H1 (cell line): ENCODE measurements at regions not wholly inside any gene's neighbourhood (a gene's known extent, or its start where the extent isn't known, plus 50 kb on each side); places are given as distances from the start of the nearest gene placed in this dataset.

Experiments used
- CTCF ChIA-PET: fragments of 300-600 bp; sonication (Branson Sonifier 250); formaldehyde crosslinking; loops from one replicate; lab custom pipeline; 2021; ENCODE audit not compliant: partially characterized antibody; lab: Charles Lee
- POLR2A ChIA-PET: fragments of 300-600 bp; sonication (Branson Sonifier 250); formaldehyde crosslinking; loops from one replicate; lab custom pipeline; 2021; ENCODE audit warnings: inconsistent platforms; ENCODE audit not compliant: partially characterized antibody; lab: Charles Lee
- DNase-seq, 2 experiments: peaks; one replicate each; pipeline versions ENCODE4 v3.0.0 to v3.0.0-alpha.2; 2010 to 2022; ENCODE audit warnings: low spot score in 2 of 2, low read depth in 1 of 2, mixed read lengths in 1 of 2
- FAIRE-seq: peaks from 2 replicates; lab custom pipeline; 2011; peaks lifted over from hg19 to GRCh38; lab: Jason Lieb, UNC
- H2AFZ ChIP-seq: 2 replicates; pipeline ENCODE4 v1.8.1; 2012; ENCODE audit warnings: low read length, inconsistent platforms
- H2AK5ac ChIP-seq: 2 replicates; pipeline ENCODE4 v1.6.1; 2013; ENCODE audit warnings: low read depth, low read length
- H2BK120ac ChIP-seq: replicated peaks from 2 replicates; pipeline ENCODE3; 2013; ENCODE audit warnings: low read depth, low read length, inconsistent platforms
- H2BK12ac ChIP-seq: 2 replicates; pipeline ENCODE4 v1.6.1; 2013; ENCODE audit warnings: low read depth, low read length
- H2BK15ac ChIP-seq: 2 replicates; pipeline ENCODE4 v1.6.1; 2013; ENCODE audit warnings: low read length
- H2BK20ac ChIP-seq: 2 replicates; pipeline ENCODE4 v1.6.1; 2013; ENCODE audit warnings: low read length
- H2BK5ac ChIP-seq: 2 replicates; pipeline ENCODE4 v1.6.1; 2013; ENCODE audit warnings: low read depth, low read length
- H3K14ac ChIP-seq: 2 replicates; pipeline ENCODE4 v1.6.1; 2013; ENCODE audit warnings: inconsistent platforms; ENCODE audit not compliant: insufficient read length
- H3K18ac ChIP-seq: 2 replicates; pipeline ENCODE4 v1.6.1; 2013; ENCODE audit warnings: low read length; ENCODE audit errors: extremely low read depth
- H3K23ac ChIP-seq: 2 replicates; pipeline ENCODE4 v1.6.1; 2013; ENCODE audit warnings: inconsistent platforms; ENCODE audit not compliant: insufficient read length
- H3K23me2 ChIP-seq: 2 replicates; pipeline ENCODE4 v1.6.1; 2013; ENCODE audit warnings: low read depth, low read length
- H3K27ac ChIP-seq: 2 replicates; pipeline ENCODE4 v1.6.1; 2011; ENCODE audit warnings: low read depth, low read length, inconsistent platforms
- H3K27me3 ChIP-seq, 4 experiments: replicated peaks in 1 of 4; 1 replicate in 1 of 4; 2 replicates in 3 of 4; pipeline versions ENCODE4 v1.6.1 to v1.8.1; 2011 to 2013; ENCODE audit warnings: low read length in 3 of 4, mild to moderate bottlenecking in 3 of 4, inconsistent platforms in 2 of 4, mixed read lengths in 2 of 4, moderate library complexity in 1 of 4; ENCODE audit not compliant: control insufficient read depth in 3 of 4, insufficient read depth in 3 of 4; ENCODE audit errors: extremely low read depth in 1 of 4
- H3K36me3 ChIP-seq, 4 experiments: 2 replicates each; pipeline versions ENCODE4 v1.6.1 to v1.8.1; 2011 to 2013; ENCODE audit warnings: mild to moderate bottlenecking in 4 of 4, low read length in 3 of 4, moderate library complexity in 2 of 4, control low read depth in 1 of 4, inconsistent platforms in 1 of 4; ENCODE audit not compliant: insufficient read depth in 4 of 4, control insufficient read depth in 2 of 4
- H3K4ac ChIP-seq: replicated peaks from 2 replicates; pipeline ENCODE3; 2013; ENCODE audit warnings: low read length, low read depth, mixed read lengths, inconsistent platforms; ENCODE audit not compliant: insufficient read length
- H3K4me1 ChIP-seq, 4 experiments: replicated peaks in 1 of 4; 1 replicate in 1 of 4; 2 replicates in 3 of 4; pipeline versions ENCODE4 v1.6.1 to v1.8.1; 2011 to 2013; ENCODE audit warnings: low read length in 3 of 4, inconsistent platforms in 2 of 4, mixed read lengths in 1 of 4; ENCODE audit not compliant: insufficient read depth in 4 of 4, control insufficient read depth in 3 of 4
- H3K4me2 ChIP-seq, 2 experiments: 2 replicates each; pipeline versions ENCODE4 v1.6.1 to v1.8.1; 2011 to 2013; ENCODE audit warnings: low read depth in 2 of 2, low read length in 2 of 2, control low read depth in 1 of 2, inconsistent platforms in 1 of 2, mild to moderate bottlenecking in 1 of 2; ENCODE audit not compliant: insufficient read depth in 1 of 2
- H3K4me3 ChIP-seq, 4 experiments: fragments of 200-600, 300-600 bp in 1 of 4; sonication (generic), shearing (Covaris generic), sonication (Bioruptor Twin) in 1 of 4; 2 replicates each; pipeline versions ENCODE4 v1.5.1 to v1.8.1; 2011 to 2016; ENCODE audit warnings: low read length in 4 of 4, low read depth in 3 of 4, control low read depth in 2 of 4, inconsistent platforms in 2 of 4, mild to moderate bottlenecking in 2 of 4, mixed read lengths in 1 of 4, moderate library complexity in 1 of 4; ENCODE audit not compliant: insufficient read depth in 2 of 4; ENCODE audit errors: extremely low read depth in 1 of 4
- H3K56ac ChIP-seq: replicated peaks from 2 replicates; pipeline ENCODE3; 2013; ENCODE audit warnings: low read depth, mild to moderate bottlenecking, mixed read lengths, low read length, inconsistent platforms; ENCODE audit not compliant: insufficient read length
- H3K79me1 ChIP-seq: 2 replicates; pipeline ENCODE4 v1.6.1; 2013; ENCODE audit warnings: low read depth, low read length, control low read depth
- H3K79me2 ChIP-seq, 2 experiments: 2 replicates each; pipeline versions ENCODE4 v1.6.1 to v1.8.1; 2012 to 2013; ENCODE audit warnings: low read length in 2 of 2, mild to moderate bottlenecking in 2 of 2, inconsistent platforms in 1 of 2; ENCODE audit not compliant: insufficient read depth in 2 of 2, control insufficient read depth in 1 of 2
- H3K9ac ChIP-seq, 4 experiments: replicated peaks in 1 of 4; 1 replicate in 1 of 4; 2 replicates in 3 of 4; pipeline versions ENCODE4 v1.6.1 to v1.8.1; 2011 to 2013; ENCODE audit warnings: low read depth in 3 of 4, low read length in 3 of 4, control low read depth in 2 of 4, mild to moderate bottlenecking in 2 of 4, moderate library complexity in 2 of 4, inconsistent platforms in 1 of 4; ENCODE audit errors: extremely low read depth in 1 of 4
- H3K9me3 ChIP-seq, 2 experiments: 2 replicates each; pipeline versions ENCODE4 v1.6.1 to v1.8.1; 2012 to 2013; ENCODE audit warnings: mild to moderate bottlenecking in 2 of 2, moderate library complexity in 2 of 2, control low read depth in 1 of 2, inconsistent platforms in 1 of 2, low read depth in 1 of 2, low read length in 1 of 2, mixed read lengths in 1 of 2; ENCODE audit not compliant: insufficient read depth in 2 of 2
- H4K20me1 ChIP-seq, 2 experiments: replicated peaks in 1 of 2; 2 replicates each; pipeline versions ENCODE3 to v1.8.1; 2011 to 2013; ENCODE audit warnings: inconsistent platforms in 2 of 2, low read length in 2 of 2, mild to moderate bottlenecking in 1 of 2; ENCODE audit not compliant: insufficient read depth in 2 of 2, control insufficient read depth in 1 of 2
- H4K5ac ChIP-seq: 2 replicates; pipeline ENCODE4 v1.6.1; 2013; ENCODE audit warnings: low read length, low read depth, mixed read lengths, inconsistent platforms; ENCODE audit not compliant: insufficient read length
- H4K8ac ChIP-seq: 2 replicates; pipeline ENCODE4 v1.8.0; 2013; ENCODE audit warnings: mild to moderate bottlenecking, moderate library complexity, low read length, inconsistent platforms; ENCODE audit not compliant: insufficient read depth; ENCODE audit errors: extremely low read depth
- H4K91ac ChIP-seq: replicated peaks from 2 replicates; pipeline ENCODE3; 2013; ENCODE audit warnings: low read length, mixed read lengths, inconsistent platforms; ENCODE audit not compliant: insufficient read length
- CEBPB ChIP-seq: IDR thresholded peaks from 2 replicates; pipeline ENCODE4 v1.6.1; 2012; ENCODE audit warnings: low read depth, low read length
- CHD1 ChIP-seq: IDR thresholded peaks from 2 replicates; pipeline ENCODE4 v1.6.1; 2012; ENCODE audit warnings: low read depth, low read length, improper control_type of control experiment
- CHD2 ChIP-seq: IDR thresholded peaks from 2 replicates; pipeline ENCODE4 v1.6.1; 2012; ENCODE audit warnings: low read length, improper control_type of control experiment
- GTF2F1 ChIP-seq: IDR thresholded peaks from 2 replicates; pipeline ENCODE4 v1.6.1; 2012; ENCODE audit warnings: low read depth, low read length, improper control_type of control experiment, borderline replicate concordance
- JUN ChIP-seq: IDR thresholded peaks from 2 replicates; pipeline ENCODE4 v1.6.1; 2011; ENCODE audit warnings: low read depth, mild to moderate bottlenecking, improper control_type of control experiment, low read length
- NANOG ChIP-seq: IDR thresholded peaks from 2 replicates; pipeline ENCODE4 v1.6.1; 2011; ENCODE audit warnings: low read length, low read depth, mild to moderate bottlenecking, inconsistent platforms; ENCODE audit not compliant: insufficient read depth, poor library complexity, severe bottlenecking
- PHF8 ChIP-seq: fragments of 200-600 bp; sonication (generic); conservative IDR thresholded peaks from 2 replicates; pipeline ENCODE4 v1.7.1; 2012; ENCODE audit warnings: low read depth, mild to moderate bottlenecking, inconsistent platforms, low read length, moderate library complexity
- TCF12 ChIP-seq: IDR thresholded peaks from 2 replicates; pipeline ENCODE4 v1.6.1; 2011; ENCODE audit warnings: low read depth, mild to moderate bottlenecking, low read length
- ZNF274 ChIP-seq: IDR thresholded peaks from 2 replicates; pipeline ENCODE4 v1.7.0; 2012; ENCODE audit warnings: low read length, borderline replicate concordance; ENCODE audit errors: extremely low read depth
- TF ChIP-seq, protein P1 (sequence below), 3 experiments: IDR thresholded peaks; 1 replicate in 2 of 3; 2 replicates in 1 of 3; pipeline versions ENCODE4 v1.5.1 to v1.6.1; 2011; ENCODE audit warnings: low read length in 3 of 3, mild to moderate bottlenecking in 3 of 3, inconsistent platforms in 2 of 3, low read depth in 1 of 3, moderate library complexity in 1 of 3; ENCODE audit not compliant: insufficient read depth in 1 of 3; ENCODE audit errors: control extremely low read depth in 1 of 3

DNA sequence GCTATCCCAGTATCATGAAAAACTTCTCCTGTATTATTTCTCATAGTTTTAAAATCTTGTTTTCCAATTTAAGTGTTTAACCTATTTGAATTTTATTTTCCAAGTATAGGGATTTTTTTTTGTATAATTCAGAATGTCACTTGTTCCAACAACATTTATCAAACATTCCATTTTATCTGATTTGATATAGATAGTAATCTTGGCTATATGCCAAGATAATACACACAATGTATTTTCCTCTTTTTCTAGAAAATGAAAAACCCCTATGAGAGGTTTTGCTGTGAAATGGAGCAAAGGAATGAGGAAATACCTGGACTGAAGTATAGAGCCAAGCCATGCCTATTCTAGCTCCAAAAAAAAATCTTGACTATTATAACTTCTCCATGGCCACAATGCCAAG is 628.9 kb downstream of the HTR1B start:
- CTCF ChIA-PET: interaction anchor here (0.6 kb wide), 1 partner anchor 489 kb away, joined by 3 read pairs; no protein-coding TSS in a partner anchor
- Histone ChIP-seq H2AK5ac (no peak overlapping the region), H3K36me3 (no peaks in the 10 kb centered on the region), H3K9ac (no peak overlapping the region), H4K91ac (no peak overlapping the region), H4K20me1 (no peaks in the 10 kb centered on the region), H2BK20ac (no peak overlapping the region), H3K9me3 (no peaks in the 10 kb centered on the region), H3K27ac (no peak overlapping the region), H3K23me2 (no peaks in the 10 kb centered on the region), H3K4me1 (peaks cover 0 to 2% (median under 1%) of the 10 kb centered on the region in 4 experiments; a peak in 1 of 7 replicates), H2BK5ac (no peak overlapping the region), H3K27me3 (no peaks in the 10 kb centered on the region), H4K5ac (no peak overlapping the region), H3K4me3 (no peak overlapping the region), H2BK12ac (no peak overlapping the region), H4K8ac (no peak overlapping the region), H3K14ac (no peak overlapping the region), H3K4ac (no peak overlapping the region), H2AFZ (no peak overlapping the region), H3K4me2 (no peak overlapping the region), H3K79me1 (no peaks in the 10 kb centered on the region), H3K18ac (no peak overlapping the region), H3K23ac (no peak overlapping the region), H2BK15ac (no peak overlapping the region), H2BK120ac (no peak overlapping the region), H3K56ac (no peak overlapping the region), H3K79me2 (no peaks in the 10 kb centered on the region)
- POLR2A ChIA-PET: no interaction called here
- TF ChIP-seq GTF2F1 (no peak), CEBPB (no peak), NANOG (no peak), JUN (no peak), CHD1 (no peak), TCF12 (no peak), PHF8 (no peak), CHD2 (no peak), ZNF274 (no peak)
- TF ChIP-seq, protein P1, sequence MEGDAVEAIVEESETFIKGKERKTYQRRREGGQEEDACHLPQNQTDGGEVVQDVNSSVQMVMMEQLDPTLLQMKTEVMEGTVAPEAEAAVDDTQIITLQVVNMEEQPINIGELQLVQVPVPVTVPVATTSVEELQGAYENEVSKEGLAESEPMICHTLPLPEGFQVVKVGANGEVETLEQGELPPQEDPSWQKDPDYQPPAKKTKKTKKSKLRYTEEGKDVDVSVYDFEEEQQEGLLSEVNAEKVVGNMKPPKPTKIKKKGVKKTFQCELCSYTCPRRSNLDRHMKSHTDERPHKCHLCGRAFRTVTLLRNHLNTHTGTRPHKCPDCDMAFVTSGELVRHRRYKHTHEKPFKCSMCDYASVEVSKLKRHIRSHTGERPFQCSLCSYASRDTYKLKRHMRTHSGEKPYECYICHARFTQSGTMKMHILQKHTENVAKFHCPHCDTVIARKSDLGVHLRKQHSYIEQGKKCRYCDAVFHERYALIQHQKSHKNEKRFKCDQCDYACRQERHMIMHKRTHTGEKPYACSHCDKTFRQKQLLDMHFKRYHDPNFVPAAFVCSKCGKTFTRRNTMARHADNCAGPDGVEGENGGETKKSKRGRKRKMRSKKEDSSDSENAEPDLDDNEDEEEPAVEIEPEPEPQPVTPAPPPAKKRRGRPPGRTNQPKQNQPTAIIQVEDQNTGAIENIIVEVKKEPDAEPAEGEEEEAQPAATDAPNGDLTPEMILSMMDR (IDR thresholded peaks at IDR 0.05; ENCODE audit: control extremely low read depth in 1 of 3, insufficient read depth in 1 of 3, low read depth in 1 of 3, low read length in 3 of 3): no peak
- no peak for FAIRE-seq
- DNase-seq: no peak
